Left kidney (tissue), 1 donor: ENCODE measurements at regions not wholly inside any gene's neighbourhood (a gene's known extent, or its start where the extent isn't known, plus 50 kb on each side); places are given as distances from the start of the nearest gene placed in this dataset.

Source experiments
- DNase-seq: peaks from one replicate; pipeline ENCODE4 v3.0.0-alpha.2; 2013

GRCh38 chr7:33701189-33701740 lies 204.1 kb upstream of the BMPER start:
- no peak for DNase-seq

GRCh38 chr7:33701927-33702326 lies 203.4 kb upstream of the BMPER start:
- DNase-seq, result no peak

GRCh38 chr7:33702514-33703054 lies 202.8 kb upstream of the BMPER start:
- DNase-seq, result no peak

GRCh38 chr7:33705333-33705833 lies 200.0 kb upstream of the BMPER start:
- no peak for DNase-seq

- no peak for DNase-seq
These were observed 199.2 kb upstream of the BMPER start for GRCh38 chr7:33706186-33706585.

GRCh38 chr7:33706771-33707200 lies 198.6 kb upstream of the BMPER start:
- DNase-seq, result no peak

- peak; percentile 66 for DNase-seq
These were observed 197.9 kb upstream of the BMPER start for GRCh38 chr7:33707427-33707826.

- no peak for DNase-seq
These were observed 194.7 kb upstream of the BMPER start for GRCh38 chr7:33710608-33711007.

- no peak for DNase-seq
These were observed 193.9 kb upstream of the BMPER start for GRCh38 chr7:33711231-33712019.

- no peak for DNase-seq
These were observed 193.3 kb upstream of the BMPER start for GRCh38 chr7:33712020-33712414.

GRCh38 chr7:33714208-33714607 lies 191.1 kb upstream of the BMPER start:
- no peak for DNase-seq

GRCh38 chr7:33716581-33717477 lies 188.5 kb upstream of the BMPER start:
- peak; percentile 69 for DNase-seq

GRCh38 chr7:33719059-33719581 lies 186.2 kb upstream of the BMPER start:
- DNase-seq, result no peak

GRCh38 chr7:33720139-33720538 lies 185.2 kb upstream of the BMPER start:
- no peak for DNase-seq

GRCh38 chr7:33720870-33721269 lies 184.5 kb upstream of the BMPER start:
- no peak for DNase-seq

- no peak for DNase-seq
These were observed 183.4 kb upstream of the BMPER start for GRCh38 chr7:33721895-33722294.

- DNase-seq, result peak; percentile 48
These were observed 182.8 kb upstream of the BMPER start for GRCh38 chr7:33722383-33723101.

- DNase-seq, result no peak
These were observed 181.1 kb upstream of the BMPER start for GRCh38 chr7:33724201-33724600.

- no peak for DNase-seq
These were observed 180.0 kb upstream of the BMPER start for GRCh38 chr7:33725111-33726025.

GRCh38 chr7:33726582-33726981 lies 178.8 kb upstream of the BMPER start:
- no peak for DNase-seq
